Panc1 (cell line): ENCODE measurements at regions not wholly inside any gene's neighbourhood (a gene's known extent, or its start where the extent isn't known, plus 50 kb on each side); places are given as distances from the start of the nearest gene placed in this dataset.

ENCODE experiments used
- ATAC-seq: fragments of 200-7000 bp; cut with Tn5 transposase; 2 replicates; pipeline ENCODE4 v1.9.1; 2020; ENCODE audit warnings: mild to moderate bottlenecking, moderate library complexity
- BruUV-seq: library from RNA; stranded (reverse); fragments of 400-500 nt; replicated peaks from 2 replicates; lab custom pipeline; 2021; lab: Mats Ljungman, UMichigan
- CTCF ChIA-PET: fragments of 300-600 bp; sonication (Branson Sonifier 250); formaldehyde crosslinking; loops from one replicate; lab custom pipeline; 2022; ENCODE audit warnings: antibody characterized with exemption; lab: Charles Lee
- POLR2A ChIA-PET: fragments of 300-600 bp; sonication (Branson Sonifier 250); formaldehyde crosslinking; loops from one replicate; lab custom pipeline; 2022; ENCODE audit warnings: antibody characterized with exemption; lab: Charles Lee
- DNase-seq: peaks from one replicate; pipeline ENCODE4 v3.0.0-alpha.2; 2010; ENCODE audit warnings: low read depth, low spot score
- H3K27ac ChIP-seq: 2 replicates; pipeline ENCODE4 v1.5.1; 2011; ENCODE audit warnings: mild to moderate bottlenecking, low read length, inconsistent platforms
- H3K27me3 ChIP-seq: fragments of 200-500 bp; sonication (Bioruptor generic); 2 replicates; pipeline ENCODE4 v1.6.0; 2014; ENCODE audit warnings: low read length, inconsistent platforms; ENCODE audit not compliant: control insufficient read depth, insufficient read depth
- H3K36me3 ChIP-seq: fragments of 200-500 bp; sonication (Bioruptor generic); 2 replicates; pipeline ENCODE4 v1.5.1; 2014; ENCODE audit warnings: inconsistent platforms, mild to moderate bottlenecking, low read length, moderate library complexity; ENCODE audit not compliant: control insufficient read depth, insufficient read depth
- H3K4me1 ChIP-seq: 2 replicates; pipeline ENCODE4 v1.5.1; 2011; ENCODE audit warnings: inconsistent platforms, mild to moderate bottlenecking, low read length, moderate library complexity; ENCODE audit not compliant: control insufficient read depth, insufficient read depth
- H3K4me3 ChIP-seq, 2 experiments: 2 replicates each; pipeline ENCODE4 v1.5.1; 2011 to 2012; ENCODE audit warnings: low read depth in 2 of 2, low read length in 2 of 2, mild to moderate bottlenecking in 2 of 2, inconsistent platforms in 1 of 2, moderate library complexity in 1 of 2
- H3K9me3 ChIP-seq: fragments of 200-500 bp; sonication (Bioruptor generic); 2 replicates; pipeline ENCODE4 v1.5.1; 2014; ENCODE audit warnings: low read depth, mild to moderate bottlenecking, inconsistent platforms, low read length, moderate library complexity; ENCODE audit not compliant: control insufficient read depth, insufficient read depth
- POLR2AphosphoS5 ChIP-seq: IDR thresholded peaks from 2 replicates; pipeline ENCODE4 v1.6.1; 2012; ENCODE audit warnings: mild to moderate bottlenecking, low read depth, low read length, moderate library complexity
- SIN3A ChIP-seq: IDR thresholded peaks from 2 replicates; pipeline ENCODE4 v1.6.1; 2012; ENCODE audit warnings: low read depth, mild to moderate bottlenecking, low read length, moderate library complexity, borderline replicate concordance; ENCODE audit not compliant: insufficient read depth
- TCF7L2 ChIP-seq: IDR thresholded peaks from 2 replicates; pipeline ENCODE4 v1.6.1; 2011; ENCODE audit warnings: mild to moderate bottlenecking, low read depth, low read length, inconsistent platforms
- in situ Hi-C: cut with HindIII; loops from 2 replicates; pipeline ENCODE4 v1.10.0; 2016; ENCODE audit warnings: low sequenced_read_pairs, low pct_unique_long_range_greater_than_20kb
- intact Hi-C: fragments of 100-400 bp; cut with micrococcal nuclease; formaldehyde crosslinking; loops from one replicate; pipeline ENCODE4 v1.10.0; 2022; ENCODE audit not compliant: unreplicated experiment
- TF ChIP-seq, protein P1 (sequence below): fragments of 450-650 bp; IDR thresholded peaks from 2 replicates; pipeline ENCODE4 v1.5.1; 2017; ENCODE audit warnings: mild to moderate bottlenecking
- TF ChIP-seq, protein P2 (sequence below), 2 experiments: IDR thresholded peaks; 2 replicates each; pipeline ENCODE4 v1.6.1; 2011 to 2012; ENCODE audit warnings: low read depth in 2 of 2, control low read depth in 1 of 2, low read length in 1 of 2, mild to moderate bottlenecking in 1 of 2, moderate library complexity in 1 of 2; ENCODE audit not compliant: insufficient read depth in 1 of 2

DNA sequence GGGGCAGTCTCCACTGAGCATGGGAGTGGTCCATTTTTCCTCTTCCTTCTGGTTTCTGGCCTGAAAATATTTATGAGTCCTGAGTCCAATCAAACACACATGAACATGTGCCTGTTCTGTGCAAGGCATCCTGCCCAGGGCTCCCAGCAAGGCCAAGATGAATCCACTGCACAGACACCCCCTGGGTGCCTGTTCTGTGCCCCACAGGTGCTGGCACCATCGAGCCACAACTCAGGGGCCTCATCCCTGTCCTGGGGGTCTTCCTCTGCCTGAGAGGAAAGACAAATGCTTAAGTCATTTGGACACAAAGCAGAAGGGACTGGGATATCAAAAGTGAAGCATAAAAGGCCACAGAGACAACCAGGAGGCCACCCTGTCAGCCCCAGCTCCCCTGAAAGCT, 87.4 kb upstream of the IQSEC1 start:
- Histone ChIP-seq H3K27ac (no peak overlapping the region), H3K36me3 (no peaks in the 10 kb centered on the region), H3K4me3 (no peak overlapping the region), H3K27me3 (no peaks in the 10 kb centered on the region), H3K9me3 (no peaks in the 10 kb centered on the region), H3K4me1 (no peaks in the 10 kb centered on the region)
- CTCF ChIA-PET = no interaction called here
- TF ChIP-seq POLR2AphosphoS5 (no peak), TCF7L2 (no peak), SIN3A (no peak)
- TF ChIP-seq, protein P1, sequence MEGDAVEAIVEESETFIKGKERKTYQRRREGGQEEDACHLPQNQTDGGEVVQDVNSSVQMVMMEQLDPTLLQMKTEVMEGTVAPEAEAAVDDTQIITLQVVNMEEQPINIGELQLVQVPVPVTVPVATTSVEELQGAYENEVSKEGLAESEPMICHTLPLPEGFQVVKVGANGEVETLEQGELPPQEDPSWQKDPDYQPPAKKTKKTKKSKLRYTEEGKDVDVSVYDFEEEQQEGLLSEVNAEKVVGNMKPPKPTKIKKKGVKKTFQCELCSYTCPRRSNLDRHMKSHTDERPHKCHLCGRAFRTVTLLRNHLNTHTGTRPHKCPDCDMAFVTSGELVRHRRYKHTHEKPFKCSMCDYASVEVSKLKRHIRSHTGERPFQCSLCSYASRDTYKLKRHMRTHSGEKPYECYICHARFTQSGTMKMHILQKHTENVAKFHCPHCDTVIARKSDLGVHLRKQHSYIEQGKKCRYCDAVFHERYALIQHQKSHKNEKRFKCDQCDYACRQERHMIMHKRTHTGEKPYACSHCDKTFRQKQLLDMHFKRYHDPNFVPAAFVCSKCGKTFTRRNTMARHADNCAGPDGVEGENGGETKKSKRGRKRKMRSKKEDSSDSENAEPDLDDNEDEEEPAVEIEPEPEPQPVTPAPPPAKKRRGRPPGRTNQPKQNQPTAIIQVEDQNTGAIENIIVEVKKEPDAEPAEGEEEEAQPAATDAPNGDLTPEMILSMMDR = no peak
- TF ChIP-seq, protein P2, sequence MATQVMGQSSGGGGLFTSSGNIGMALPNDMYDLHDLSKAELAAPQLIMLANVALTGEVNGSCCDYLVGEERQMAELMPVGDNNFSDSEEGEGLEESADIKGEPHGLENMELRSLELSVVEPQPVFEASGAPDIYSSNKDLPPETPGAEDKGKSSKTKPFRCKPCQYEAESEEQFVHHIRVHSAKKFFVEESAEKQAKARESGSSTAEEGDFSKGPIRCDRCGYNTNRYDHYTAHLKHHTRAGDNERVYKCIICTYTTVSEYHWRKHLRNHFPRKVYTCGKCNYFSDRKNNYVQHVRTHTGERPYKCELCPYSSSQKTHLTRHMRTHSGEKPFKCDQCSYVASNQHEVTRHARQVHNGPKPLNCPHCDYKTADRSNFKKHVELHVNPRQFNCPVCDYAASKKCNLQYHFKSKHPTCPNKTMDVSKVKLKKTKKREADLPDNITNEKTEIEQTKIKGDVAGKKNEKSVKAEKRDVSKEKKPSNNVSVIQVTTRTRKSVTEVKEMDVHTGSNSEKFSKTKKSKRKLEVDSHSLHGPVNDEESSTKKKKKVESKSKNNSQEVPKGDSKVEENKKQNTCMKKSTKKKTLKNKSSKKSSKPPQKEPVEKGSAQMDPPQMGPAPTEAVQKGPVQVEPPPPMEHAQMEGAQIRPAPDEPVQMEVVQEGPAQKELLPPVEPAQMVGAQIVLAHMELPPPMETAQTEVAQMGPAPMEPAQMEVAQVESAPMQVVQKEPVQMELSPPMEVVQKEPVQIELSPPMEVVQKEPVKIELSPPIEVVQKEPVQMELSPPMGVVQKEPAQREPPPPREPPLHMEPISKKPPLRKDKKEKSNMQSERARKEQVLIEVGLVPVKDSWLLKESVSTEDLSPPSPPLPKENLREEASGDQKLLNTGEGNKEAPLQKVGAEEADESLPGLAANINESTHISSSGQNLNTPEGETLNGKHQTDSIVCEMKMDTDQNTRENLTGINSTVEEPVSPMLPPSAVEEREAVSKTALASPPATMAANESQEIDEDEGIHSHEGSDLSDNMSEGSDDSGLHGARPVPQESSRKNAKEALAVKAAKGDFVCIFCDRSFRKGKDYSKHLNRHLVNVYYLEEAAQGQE (IDR thresholded peaks at IDR 0.05; ENCODE audit: insufficient read depth in 1 of 2, low read depth in 2 of 2, low read length in 1 of 2) = no peak
- POLR2A ChIA-PET = no interaction called here
- intact Hi-C loops = no loop called here
- no TSS peak for BruUV-seq
- ATAC-seq = no peak
- in situ Hi-C loops = no loop called here
- DNase-seq = no peak

DNA sequence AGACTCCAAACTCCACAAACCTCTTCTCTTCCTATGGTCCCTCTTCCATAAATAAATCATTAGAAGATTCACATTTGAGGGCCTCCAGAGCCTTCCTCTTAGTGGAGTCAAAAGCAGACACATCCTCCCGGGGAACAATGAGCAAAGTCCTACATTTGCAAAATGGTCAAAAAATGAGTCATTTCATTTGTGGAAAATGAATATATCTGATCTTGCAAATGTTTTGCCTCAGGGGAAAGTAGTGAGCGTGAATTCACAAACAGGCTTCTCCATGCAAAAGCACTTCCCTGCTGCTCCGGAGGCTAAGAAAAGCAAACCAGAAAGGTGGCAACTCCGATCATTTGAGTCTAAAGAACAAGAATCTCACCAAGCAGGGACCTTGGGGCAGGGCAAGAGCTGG, 86.7 kb upstream of the IQSEC1 start:
- no peak for TF ChIP-seq TCF7L2
- TF ChIP-seq, protein P1 = no peak
- TF ChIP-seq, protein P2 (IDR thresholded peaks at IDR 0.05; ENCODE audit: insufficient read depth in 1 of 2, low read depth in 2 of 2, low read length in 1 of 2) = no peak
- TF ChIP-seq SIN3A = no peak
- TF ChIP-seq POLR2AphosphoS5 = no peak
- Histone ChIP-seq H3K9me3 (no peaks in the 10 kb centered on the region), H3K27ac (no peak overlapping the region), H3K4me1 (no peaks in the 10 kb centered on the region), H3K36me3 (no peaks in the 10 kb centered on the region), H3K27me3 (no peaks in the 10 kb centered on the region), H3K4me3 (no peak overlapping the region)
- no peak for DNase-seq
- in situ Hi-C loops (no loop called here), intact Hi-C loops (no loop called here)
- ChIA-PET CTCF (no interaction called here), POLR2A (no interaction called here)
- no peak for ATAC-seq
- BruUV-seq = no TSS peak
